ENCODE measurements at regions not wholly inside any gene's neighbourhood (a gene's known extent, or its start where the extent isn't known, plus 50 kb on each side); places are given as distances from the start of the nearest gene placed in this dataset.

DNA sequence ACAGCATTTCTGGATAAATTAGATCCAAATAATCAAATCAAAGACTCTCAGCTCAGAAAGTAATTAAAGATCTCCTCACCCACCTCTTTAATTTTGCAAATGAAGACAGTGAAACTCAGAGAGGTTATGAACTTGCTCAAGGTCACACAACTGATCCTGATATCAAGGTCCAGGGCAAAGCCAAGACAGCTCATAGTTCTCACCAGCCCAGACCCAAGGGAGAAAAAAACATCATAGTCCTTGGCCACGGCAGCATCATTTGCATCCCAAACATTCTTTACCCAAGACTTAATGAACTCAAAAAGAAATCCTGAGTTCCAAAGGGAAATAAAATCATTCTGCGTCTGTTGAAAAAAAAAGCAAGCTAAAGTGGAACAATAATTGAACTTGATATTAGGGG lies 112.1 kb downstream of the DAD1 start:
- DNase-seq = no peak

DNA sequence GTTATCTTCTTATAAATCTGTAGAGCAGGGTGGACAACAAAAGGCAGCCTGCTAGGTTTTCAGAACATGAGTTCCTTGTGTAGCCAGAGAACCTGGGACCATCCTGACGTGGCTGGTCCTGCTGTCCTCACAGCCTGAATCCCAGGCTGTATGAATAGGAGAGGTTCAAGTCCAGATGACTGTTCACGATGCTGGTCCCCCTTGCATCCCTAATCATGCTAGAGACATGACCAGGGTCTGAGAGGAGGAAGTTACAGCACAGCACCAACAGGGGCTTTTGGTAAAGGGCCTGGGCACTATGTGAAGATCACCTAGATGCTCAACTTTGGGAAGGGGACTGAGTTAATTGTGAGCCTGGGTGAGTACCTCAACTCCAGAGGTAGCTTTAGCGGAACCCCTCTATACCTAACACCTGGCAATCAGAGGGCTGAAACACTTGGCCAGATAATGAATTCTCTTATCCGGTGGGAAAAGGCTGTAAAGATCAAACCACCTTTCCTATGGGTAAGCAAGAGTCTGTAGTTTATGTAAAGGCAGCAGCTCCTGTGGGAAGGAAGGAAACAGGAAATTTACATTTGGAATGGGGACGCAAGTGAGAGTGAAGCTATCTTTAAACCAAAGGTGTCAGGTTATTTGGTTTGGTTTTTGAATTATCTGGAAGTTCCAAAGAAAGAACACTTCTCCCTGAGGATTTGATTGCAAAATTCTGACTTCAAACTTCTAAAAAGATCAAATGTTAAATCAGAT lies 112.8 kb downstream of the DAD1 start:
- no peak for DNase-seq

DNA sequence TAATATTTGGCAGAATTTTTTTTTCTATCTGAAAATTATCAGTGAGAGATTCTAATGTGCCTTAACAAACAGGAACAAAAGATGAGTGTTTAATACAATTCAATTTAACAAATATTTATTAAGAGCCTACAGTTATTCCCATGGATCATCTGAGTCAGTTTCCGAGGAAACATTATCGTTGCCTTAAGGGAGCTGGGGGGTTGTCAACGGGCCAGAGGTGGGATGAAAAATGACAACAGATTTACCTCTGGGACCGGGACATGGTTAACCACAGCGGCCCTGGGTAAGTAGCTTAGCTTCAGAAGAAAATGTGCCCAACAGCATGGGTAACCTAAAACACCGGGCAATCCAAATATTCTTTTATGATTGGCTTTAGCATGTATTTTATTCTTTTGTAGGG lies 113.6 kb downstream of the DAD1 start:
- no peak for DNase-seq

DNA sequence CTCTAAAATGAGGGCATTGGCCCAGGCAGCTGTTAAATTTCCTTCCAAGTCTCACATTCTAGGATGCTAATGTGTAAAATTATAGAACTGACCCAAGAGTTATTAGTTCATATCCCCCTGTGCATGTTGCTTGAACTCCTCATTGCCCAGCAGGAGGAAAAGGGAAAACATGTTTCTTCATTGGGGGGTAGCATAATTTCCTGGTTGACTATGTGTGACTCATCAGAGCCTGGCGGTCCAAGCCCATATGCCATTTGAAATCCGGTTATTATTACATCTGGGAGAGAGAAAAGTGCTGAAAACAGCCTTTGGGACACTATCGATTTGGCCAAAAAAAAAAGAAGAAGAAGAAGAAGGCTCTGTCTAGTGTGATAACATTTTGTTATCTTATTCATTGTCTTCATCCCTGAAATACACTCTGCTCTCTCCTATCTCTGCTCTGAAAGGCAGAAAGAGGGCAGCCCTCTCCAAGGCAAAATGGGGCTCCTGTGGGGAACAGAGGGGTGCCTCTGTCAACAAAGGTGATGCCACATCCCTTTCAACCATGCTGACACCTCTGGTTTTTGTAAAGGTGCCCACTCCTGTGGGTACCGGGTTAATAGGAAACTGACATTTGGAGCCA lies 114.2 kb downstream of the DAD1 start:
- DNase-seq = no peak

DNA sequence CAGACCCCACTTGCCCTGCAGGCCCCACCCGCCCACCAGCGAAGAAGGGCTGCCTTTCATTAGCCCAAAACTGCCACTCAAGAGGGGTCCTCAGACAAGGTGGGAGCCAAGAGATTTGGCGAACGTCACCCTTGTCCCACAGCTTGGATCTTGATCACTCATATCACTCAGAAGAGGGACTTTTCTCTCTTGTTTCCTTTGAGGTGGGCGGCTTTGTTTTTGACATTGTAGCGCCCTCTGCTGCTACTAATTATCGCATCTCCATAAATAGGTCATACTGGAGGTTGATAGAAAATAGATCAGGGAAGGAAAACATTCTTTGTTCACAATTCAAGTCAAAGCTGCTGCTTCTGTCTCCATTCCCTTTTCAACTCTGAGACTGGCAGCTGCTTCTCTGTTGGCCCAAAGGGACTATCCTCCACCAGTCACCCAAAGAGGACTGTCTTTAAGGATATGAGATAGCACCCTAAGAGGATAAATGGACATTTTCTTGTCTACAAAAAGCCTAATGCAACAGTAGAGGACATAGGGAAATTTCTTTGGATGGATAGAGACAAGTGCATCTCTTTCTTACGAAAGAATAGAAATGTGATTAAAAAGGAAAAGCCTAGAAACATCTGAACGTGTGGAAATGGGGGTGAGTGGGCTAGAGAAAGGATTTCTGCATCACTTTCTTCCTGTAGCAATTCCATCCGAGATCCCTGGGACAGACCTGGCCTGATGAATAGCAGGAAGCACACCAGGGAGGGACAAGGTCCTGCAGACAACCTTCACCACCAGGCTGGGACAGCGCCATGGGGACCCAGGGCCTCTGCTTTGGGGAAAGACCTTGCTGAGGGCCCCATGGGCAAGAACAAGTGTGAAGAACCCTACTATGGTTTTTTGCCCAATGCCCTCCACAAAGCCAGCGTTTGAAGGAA lies 115.8 kb downstream of the DAD1 start:
- DNase-seq = peak; percentile 5

DNA sequence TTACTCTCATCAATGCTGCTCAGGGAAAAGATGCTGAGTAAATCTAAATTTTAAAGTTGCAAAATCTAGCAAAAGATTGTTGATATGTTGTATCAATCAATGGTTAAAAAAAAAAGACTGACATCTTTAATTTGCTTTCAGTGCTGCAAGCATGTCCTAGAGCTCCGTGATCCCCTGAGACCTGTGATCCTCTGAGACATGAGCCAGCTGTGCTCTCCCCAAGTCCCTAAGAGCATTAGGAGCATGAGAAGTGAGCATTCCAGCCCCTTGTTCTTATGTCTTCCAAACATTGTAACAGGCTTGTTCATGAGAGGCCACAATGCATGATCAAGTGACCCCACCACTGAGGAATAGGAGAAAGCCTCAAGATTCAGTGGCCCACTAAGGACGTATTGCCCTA lies 116.6 kb downstream of the DAD1 start:
- no peak for DNase-seq

DNA sequence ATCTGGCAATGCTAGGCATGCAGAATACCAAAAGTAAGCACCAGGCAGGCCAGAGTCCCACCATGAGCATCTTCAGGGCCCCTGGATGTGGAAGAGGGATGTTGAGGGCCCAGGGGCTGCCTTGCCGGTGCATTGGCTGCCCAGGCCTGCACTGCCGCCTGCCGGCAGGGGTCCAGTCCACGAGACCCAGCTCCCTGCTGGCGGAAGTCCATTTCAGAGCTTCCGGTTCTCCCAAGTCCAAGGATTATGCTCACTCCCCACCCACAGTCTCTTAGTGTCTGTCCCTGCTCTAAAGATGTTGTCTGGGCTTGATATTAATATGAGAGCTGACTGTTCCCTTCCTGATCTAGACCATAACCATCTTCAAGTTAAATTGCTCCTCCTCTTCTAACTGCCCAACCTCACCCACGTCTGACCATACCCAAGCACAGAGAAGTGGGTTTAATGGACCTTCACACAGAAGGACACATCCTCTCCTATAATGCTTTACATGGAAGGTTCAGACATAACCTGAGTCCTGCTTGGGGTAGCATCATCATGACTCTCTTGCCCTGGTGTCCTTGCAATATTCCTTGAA lies 117.4 kb downstream of the DAD1 start:
- no peak for DNase-seq

DNA sequence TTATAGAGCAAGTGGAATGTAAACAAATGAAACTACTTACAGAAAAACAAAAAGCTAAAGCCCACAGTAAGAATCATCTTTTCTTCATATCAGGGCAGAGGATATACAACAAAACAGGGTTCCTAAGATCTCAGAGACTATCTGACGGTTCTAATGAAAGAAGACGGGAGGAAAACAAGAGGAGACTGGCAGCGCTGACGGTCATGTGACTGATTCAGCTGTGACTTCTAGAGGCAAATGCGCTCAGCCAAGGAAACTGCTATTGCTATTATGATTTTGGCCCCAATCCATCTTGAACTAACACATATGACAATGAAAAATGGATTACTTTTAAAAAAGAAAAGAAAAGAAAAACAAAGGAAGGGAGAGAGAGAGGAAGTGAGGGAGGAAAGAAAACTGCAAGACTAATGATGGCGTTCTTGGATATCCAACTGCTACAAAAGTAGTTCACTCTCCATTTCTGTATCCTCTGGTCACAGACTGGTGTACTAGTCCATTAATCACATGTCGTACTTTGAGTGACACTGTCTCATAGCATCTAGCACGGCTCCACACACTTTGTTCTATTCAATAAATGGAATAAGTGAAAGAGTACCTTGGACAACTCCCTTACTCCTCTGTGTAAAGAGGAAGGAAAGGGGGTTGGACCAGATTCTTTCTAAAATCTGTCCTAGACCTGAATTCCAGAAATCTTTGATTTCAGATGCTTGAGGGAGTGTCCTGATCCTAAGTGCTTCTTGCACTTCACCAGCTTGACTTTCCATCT lies 119.3 kb downstream of the DAD1 start:
- DNase-seq = no peak

DNA sequence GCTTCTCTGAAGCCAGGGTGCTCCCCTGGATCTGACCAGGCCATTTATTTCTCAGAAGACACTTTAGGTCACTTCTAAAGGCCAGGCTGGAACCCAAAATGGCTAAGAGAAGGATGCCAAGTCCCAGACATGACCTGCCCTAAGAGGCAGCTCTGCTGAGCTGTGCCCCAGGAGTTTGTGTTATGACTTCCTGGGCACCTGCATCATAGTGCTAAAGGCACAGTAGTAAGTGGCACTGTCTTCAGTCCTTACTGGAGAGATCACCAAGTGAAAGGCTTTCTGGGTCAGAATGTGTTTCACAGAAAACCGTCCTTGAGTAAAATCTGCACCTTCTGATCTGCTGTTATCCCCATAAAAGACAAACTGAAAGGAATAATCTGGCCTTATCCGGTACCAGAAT lies 120.2 kb downstream of the DAD1 start:
- no peak for DNase-seq

DNA sequence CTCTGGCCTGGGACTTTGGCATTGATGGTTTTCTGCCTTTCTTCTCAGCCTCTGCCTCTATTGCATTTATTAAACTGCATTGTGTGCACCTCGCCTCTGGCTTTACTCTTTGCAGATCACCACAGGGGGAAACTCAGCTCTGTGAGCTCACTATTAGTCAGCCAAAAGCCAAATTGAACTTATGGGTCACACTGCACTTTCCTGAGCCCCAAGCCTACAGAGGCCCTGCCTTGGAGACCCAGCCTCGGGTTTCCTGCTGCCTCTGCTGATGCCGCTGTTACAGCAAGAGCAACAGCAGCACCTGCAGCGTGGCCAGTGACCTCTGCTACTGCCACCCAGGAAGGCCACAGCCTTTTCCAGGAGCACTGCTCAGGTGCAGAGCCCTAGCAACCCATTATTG lies 122.5 kb downstream of the DAD1 start:
- DNase-seq = no peak

DNA sequence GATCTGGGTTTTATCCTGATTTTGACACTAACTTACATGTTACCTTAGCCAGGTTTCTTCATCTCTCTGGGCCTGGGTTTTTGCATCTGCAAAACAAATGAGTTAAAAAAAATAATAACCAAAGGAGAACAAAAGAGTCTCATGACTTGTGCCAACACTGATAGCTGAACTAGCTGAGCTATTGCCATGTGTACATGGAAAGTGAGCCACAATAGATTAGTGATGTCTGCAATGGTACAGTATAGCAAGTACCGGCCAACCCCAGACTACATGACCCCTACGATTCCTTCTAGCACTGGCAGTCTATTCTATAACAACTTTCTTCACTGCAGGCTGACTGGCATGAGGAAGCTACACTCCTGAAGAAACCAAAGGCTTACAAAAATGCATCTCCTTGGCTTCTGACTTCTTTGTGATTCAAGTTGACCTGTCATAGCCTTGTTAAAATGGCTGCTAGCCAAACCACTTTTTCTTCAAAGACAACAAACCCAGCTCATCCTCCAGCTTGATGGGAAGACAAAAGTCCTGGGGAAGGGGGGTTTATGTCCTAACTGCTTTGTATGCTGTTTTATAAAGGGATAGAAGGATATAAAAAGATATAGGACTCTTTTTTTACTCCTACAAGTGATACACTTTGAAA lies 123.7 kb downstream of the DAD1 start:
- no peak for DNase-seq

DNA sequence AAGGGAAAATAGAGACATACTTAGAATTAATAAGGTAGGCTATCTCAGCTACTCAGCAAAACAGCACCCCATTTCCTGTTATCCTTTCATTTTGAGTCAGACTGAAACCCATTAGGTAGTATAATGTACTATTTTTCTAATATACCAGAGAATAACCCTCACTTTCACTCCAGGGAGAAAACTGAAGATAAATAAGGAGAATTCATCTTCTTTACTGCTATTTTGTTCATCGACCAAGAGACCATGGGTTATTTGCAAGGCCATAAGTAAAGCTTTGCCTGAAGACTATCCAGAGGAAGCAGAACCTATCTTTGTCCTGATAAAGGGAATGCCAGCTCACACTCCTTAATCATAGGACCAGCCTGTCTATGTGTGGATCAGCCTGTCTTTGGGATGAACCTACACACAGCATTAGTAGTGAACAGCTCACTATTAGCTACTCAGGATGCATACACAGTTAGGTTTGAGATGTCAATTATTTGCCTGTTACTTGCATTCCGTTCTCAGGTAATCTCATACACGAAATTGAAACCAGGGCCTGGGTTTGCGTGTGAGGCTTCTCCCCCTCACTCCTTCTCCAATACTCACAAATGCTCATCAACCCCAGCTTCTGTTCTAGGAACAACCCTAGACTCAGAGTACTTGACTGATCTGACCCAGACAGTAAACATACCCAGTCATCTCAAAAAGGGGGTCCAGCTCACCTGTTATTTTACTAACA lies 124.4 kb downstream of the DAD1 start:
- DNase-seq = no peak

DNA sequence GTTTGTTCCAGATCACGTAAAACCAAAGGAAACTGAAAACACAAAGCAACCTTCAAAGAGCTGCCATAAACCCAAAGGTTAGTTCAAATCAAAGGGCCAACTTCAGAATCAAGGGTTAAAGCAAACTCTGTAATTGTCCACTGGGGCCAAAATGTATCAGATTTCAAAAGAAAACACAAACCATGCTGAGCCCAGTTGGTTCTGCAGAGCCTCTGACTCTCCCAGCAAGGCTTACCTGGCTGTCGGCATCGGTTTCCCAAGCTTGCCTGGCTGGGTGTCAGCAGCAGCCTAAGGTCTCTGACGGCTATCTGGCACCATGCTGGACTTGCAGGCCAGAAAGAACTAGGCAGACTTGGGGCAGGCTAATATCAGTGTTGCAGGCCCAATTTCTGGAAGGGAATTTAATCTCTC lies 125.3 kb downstream of the DAD1 start:
- no peak for DNase-seq

DNA sequence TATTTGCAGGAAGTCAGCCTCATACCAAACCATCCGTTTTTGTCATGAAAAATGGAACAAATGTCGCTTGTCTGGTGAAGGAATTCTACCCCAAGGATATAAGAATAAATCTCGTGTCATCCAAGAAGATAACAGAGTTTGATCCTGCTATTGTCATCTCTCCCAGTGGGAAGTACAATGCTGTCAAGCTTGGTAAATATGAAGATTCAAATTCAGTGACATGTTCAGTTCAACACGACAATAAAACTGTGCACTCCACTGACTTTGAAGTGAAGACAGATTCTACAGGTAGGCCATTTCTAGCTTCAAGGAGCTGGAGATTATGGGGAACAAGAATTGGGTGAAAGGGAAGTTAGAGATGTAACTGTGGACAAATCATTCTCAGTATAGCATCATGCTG lies 126.1 kb downstream of the DAD1 start:
- DNase-seq = no peak

DNA sequence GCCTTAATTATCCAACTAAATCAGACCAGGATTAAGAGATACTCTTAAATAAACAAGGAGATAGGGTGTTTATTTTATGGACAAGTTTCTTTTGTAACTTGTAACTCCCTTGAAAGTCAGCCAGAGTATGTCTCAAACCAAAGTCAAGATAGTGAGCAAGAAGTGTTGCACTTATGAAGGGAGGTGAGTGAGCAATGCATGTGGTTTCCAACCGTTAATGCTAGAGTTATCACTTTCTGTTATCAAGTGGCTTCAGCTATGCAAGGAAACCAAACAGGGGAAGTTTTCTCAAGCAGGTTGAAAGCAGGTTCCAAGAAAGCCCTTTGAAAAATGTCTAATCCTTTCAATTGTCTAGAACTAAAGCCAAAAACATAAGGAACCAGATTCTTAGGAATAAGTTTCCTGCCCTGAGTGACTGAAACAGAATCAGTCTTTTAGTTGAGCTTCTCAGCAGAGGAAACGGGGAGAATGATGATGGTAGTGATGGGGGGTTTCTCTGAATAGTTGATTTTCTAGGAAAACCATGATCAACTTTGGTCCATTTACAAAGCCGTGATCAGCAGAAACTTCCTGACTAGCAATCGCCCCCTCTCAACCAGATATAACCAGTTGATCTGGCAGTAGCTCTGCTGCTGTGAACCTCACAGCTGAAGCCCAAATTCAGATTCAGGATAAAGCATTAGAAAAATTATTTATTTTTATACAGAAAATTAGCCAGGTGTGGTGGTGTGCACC lies 128.4 kb downstream of the DAD1 start:
- no peak for DNase-seq

DNA sequence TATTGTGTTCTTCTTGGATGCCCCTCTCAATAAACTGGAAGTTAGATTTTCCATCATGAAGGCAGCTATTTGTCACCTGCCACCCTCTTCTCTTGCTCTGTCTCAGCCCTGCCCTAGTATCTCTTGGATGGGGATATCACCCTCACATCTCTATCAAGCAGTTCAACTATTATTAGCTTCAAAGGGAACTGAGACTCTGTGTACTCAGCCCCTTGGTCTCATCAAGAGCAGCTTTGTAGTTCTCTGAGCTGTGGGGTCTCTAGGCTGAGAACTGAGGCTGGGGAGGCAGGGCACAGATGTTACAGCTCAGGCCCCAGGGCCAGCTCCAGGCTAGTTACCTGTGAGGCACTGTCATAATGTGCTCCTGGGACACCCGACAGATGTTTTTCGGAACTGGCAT lies 130.3 kb downstream of the DAD1 start:
- DNase-seq = no peak

DNA sequence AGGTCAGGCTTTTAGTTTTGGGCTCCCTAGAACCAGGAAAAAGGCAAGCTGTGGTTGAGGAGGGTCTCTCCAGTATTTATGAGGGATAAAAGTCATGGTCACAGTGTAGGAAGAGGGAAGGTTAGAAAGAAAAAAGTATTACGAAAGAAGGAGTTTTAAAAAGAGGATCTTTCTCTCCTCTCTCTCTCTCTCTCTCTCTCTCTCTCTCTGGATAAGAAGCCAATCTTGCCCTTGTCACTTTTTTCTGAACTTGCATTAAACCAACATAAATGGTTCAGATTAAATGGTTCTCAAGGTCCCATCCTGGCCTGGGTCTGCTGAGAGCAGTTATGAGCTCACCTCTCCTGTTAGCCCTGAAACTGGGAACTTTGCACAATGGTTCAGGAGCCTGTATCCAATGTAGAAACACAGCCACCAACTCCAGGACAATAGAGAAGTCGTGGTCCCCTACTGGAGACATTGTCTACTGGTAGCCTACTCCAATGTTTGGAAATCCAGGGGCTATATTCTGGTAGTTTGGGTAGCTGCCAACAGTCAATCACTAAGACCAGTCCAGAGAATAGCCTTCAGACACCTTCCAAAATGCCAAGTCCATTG lies 131.9 kb downstream of the DAD1 start:
- no peak for DNase-seq

DNA sequence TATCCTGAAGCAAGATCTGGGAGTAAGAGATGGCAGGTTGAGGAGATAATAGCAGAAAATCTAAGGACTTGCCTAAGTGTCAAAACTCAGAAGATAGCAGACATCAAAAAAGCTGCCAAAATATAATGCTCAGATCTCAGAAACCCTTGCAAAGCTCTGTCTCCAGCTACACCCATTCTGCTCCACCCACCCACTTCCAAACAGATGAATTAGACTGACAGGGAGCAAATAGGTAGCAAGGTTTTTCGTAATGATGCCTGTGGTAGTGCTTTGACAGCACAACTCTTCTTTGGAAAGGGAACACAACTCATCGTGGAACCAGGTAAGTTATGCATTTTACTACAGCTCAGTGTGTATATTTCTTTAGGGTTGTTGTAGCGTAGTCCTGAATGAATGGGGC lies 132.6 kb downstream of the DAD1 start:
- DNase-seq = no peak

DNA sequence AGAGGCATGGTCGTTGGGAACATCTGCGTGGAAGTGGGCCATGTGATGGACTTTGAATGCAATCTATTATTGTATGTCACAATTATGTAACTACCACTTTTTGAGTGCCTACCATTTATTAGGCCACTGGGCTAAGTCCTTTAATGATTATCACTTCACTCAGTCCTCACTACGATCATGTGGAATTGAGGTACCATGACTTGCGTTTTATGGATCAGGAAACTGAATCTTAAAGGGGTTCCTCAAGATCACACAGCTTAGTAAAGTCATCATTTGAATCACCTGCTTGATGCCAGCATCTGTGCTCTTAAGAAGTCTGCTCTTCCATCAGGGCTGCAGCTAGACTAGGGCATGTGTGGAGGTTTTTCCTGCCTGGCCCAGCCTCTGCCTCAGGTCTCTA lies 136.7 kb downstream of the DAD1 start:
- DNase-seq = no peak

DNA sequence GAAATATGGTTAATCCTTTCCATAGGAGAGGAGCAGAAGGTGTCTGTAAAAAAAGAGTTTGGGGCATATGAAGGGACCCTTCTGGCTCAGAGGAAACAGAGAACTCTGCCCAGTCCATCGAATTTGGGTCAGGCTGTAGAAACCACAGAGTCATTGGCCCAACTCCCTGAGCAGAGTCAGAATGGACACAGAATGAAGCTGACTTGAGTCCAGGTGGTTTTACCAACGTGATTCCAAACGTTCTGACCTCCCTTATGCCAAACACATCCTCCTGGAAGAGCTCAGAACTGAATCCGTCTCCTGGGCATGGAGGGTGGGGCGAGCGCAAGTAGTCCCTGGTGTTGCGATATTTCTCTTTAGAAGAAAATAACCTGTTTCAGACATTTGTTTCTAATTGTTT lies 138.8 kb downstream of the DAD1 start:
- DNase-seq = no peak

DNA sequence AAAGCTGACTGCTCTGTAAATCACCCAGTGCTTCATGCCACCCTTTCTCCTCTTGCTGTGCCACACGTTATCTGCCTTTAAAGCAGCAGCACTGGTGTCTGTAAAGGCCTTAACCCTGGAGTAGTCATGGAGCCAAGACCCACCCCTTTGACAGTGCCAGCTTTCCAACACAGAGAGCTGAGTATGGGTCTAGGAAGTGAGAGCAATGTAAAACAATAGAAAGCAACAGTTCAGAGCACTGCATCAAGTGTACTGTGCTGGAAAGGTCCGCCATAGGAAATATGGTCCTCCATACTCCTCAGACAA lies 139.5 kb downstream of the DAD1 start:
- DNase-seq = no peak

Measured in DMS79 (cell line).